Esophagus muscularis mucosa (tissue), 4 donors: ENCODE measurements at regions not wholly inside any gene's neighbourhood (a gene's known extent, or its start where the extent isn't known, plus 50 kb on each side); places are given as distances from the start of the nearest gene placed in this dataset.

ENCODE experiments used
- DNase-seq: peaks from one replicate; pipeline ENCODE4 v3.0.0-alpha.2; 2017; ENCODE audit errors: extremely low spot score
- H3K27ac ChIP-seq, 4 donors: fragments of 200-600 bp; sonication (generic); replicated peaks in 1 of 4; 1 replicate in 3 of 4; 2 replicates in 1 of 4; pipeline ENCODE4 v1.5.1; 2016 to 2019; ENCODE audit warnings: mild to moderate bottlenecking in 1 of 4
- H3K27me3 ChIP-seq, 4 donors: fragments of 200-600 bp; sonication (generic); one replicate each; pipeline versions ENCODE4 v1.5.1 to v1.6.0; 2016 to 2019
- H3K36me3 ChIP-seq, 4 donors: fragments of 200-600 bp; sonication (generic); one replicate each; pipeline ENCODE4 v1.5.1; 2016 to 2019
- H3K4me1 ChIP-seq, 4 donors: fragments of 200-600 bp; sonication (generic); one replicate each; pipeline ENCODE4 v1.5.1; 2016 to 2019
- H3K4me3 ChIP-seq, 4 donors: fragments of 200-600 bp; sonication (generic); 1 replicate in 2 of 4; 2 replicates in 2 of 4; pipeline ENCODE4 v1.5.1; 2016 to 2019; ENCODE audit warnings: mild to moderate bottlenecking in 4 of 4, moderate library complexity in 1 of 4
- H3K9me3 ChIP-seq, 4 donors: fragments of 200-600 bp; sonication (generic); 1 replicate in 3 of 4; 2 replicates in 1 of 4; pipeline ENCODE4 v1.5.1; 2016 to 2019
- CTCF ChIP-seq, 3 experiments: fragments of 200-600 bp in 2 of 3; fragments of 450-650 bp in 1 of 3; sonication (generic) in 2 of 3; IDR thresholded peaks; one replicate each; pipeline ENCODE4 v1.5.1; 2017 to 2019; ENCODE audit warnings: antibody characterized with exemption in 3 of 3, mild to moderate bottlenecking in 2 of 3, moderate library complexity in 1 of 3
- EP300 ChIP-seq: sonication (generic); formaldehyde crosslinking; IDR thresholded peaks from one replicate; pipeline ENCODE4 v1.6.1; 2017; ENCODE audit warnings: antibody characterized with exemption
- POLR2A ChIP-seq: fragments of 450-650 bp; IDR thresholded peaks from one replicate; pipeline ENCODE4 v1.6.1; 2017; ENCODE audit warnings: antibody characterized with exemption, moderate library complexity, mild to moderate bottlenecking, low read depth
- POLR2AphosphoS5 ChIP-seq, 2 donors: sonication (generic); formaldehyde crosslinking; IDR thresholded peaks; one replicate each; pipeline ENCODE4 v1.6.1; 2017; ENCODE audit warnings: antibody characterized with exemption in 2 of 2
- WGBS: methylation state at CpG from one replicate; pipeline ENCODE4 v1.1.5; 2018; 5-methylcytosine and 5-hydroxymethylcytosine counted together
- intact Hi-C: fragments of 100-400 bp; cut with DNase I; formaldehyde crosslinking; loops from one replicate; pipeline ENCODE4 v1.15.1; 2023

GRCh38 chr6:71119560-71119959 lies 162.7 kb upstream of the B3GAT2 start:
- Histone ChIP-seq H3K36me3 (no peaks in the 10 kb centered on the region), H3K4me1 (no peaks in the 10 kb centered on the region), H3K27ac (no peak overlapping the region), H3K9me3 (peaks cover 0 to 24% (median 10%) of the 10 kb centered on the region in 4 donors), H3K27me3 (no peaks in the 10 kb centered on the region), H3K4me3 (no peak overlapping the region)
- 64% methylated on average over 1 of the region's 1 CpG for WGBS
- TF ChIP-seq POLR2A = no peak
- TF ChIP-seq POLR2AphosphoS5 (IDR thresholded peaks at IDR 0.05) = no peak
- TF ChIP-seq EP300 = no peak
- no peak for TF ChIP-seq CTCF (IDR thresholded peaks at IDR 0.05)
- no peak for DNase-seq
- intact Hi-C loops = no loop called here

- Histone ChIP-seq H3K9me3 (peaks cover 0 to 24% (median 12%) of the 10 kb centered on the region in 4 donors), H3K4me3 (no peak overlapping the region), H3K27me3 (no peaks in the 10 kb centered on the region), H3K36me3 (no peaks in the 10 kb centered on the region), H3K4me1 (no peaks in the 10 kb centered on the region), H3K27ac (no peak overlapping the region)
- intact Hi-C loops = no loop called here
- DNase-seq = no peak
- WGBS = 77% methylated on average over 1 of the region's 1 CpG
- TF ChIP-seq POLR2AphosphoS5 (IDR thresholded peaks at IDR 0.05) (no peak), POLR2A (no peak), EP300 (no peak), CTCF (IDR thresholded peaks at IDR 0.05) (no peak)
Observed at GRCh38 chr6:71123051-71123450, 165.6 kb upstream of the OGFRL1 start.

GRCh38 chr6:71124340-71124739 lies 164.3 kb upstream of the OGFRL1 start:
- no peak for DNase-seq
- Histone ChIP-seq H3K27me3 (no peaks in the 10 kb centered on the region), H3K4me1 (no peaks in the 10 kb centered on the region), H3K4me3 (no peak overlapping the region), H3K27ac (no peak overlapping the region), H3K9me3 (peaks cover 0 to 18% (median 8%) of the 10 kb centered on the region in 4 donors), H3K36me3 (no peaks in the 10 kb centered on the region)
- no peak for TF ChIP-seq CTCF (IDR thresholded peaks at IDR 0.05)
- TF ChIP-seq EP300 = no peak
- TF ChIP-seq POLR2A = no peak
- no peak for TF ChIP-seq POLR2AphosphoS5 (IDR thresholded peaks at IDR 0.05)
- WGBS = 74% methylated on average over 3 of the region's 3 CpGs
- intact Hi-C loops = no loop called here

- DNase-seq = no peak
- TF ChIP-seq EP300 = no peak
- TF ChIP-seq POLR2A = no peak
- no peak for TF ChIP-seq POLR2AphosphoS5 (IDR thresholded peaks at IDR 0.05)
- no peak for TF ChIP-seq CTCF (IDR thresholded peaks at IDR 0.05)
- H3K4me3 ChIP-seq = no peak overlapping the region
- intact Hi-C loops = no loop called here
- H3K36me3 ChIP-seq = no peaks in the 10 kb centered on the region
- H3K4me1 ChIP-seq = no peaks in the 10 kb centered on the region
- no peak overlapping the region for H3K27ac ChIP-seq
- no peaks in the 10 kb centered on the region for H3K27me3 ChIP-seq
- H3K9me3 ChIP-seq = peaks cover 0 to 11% (median 3%) of the 10 kb centered on the region in 4 donors
Observed at GRCh38 chr6:71125216-71125615, 163.4 kb upstream of the OGFRL1 start.

GRCh38 chr6:71126506-71126905 lies 162.1 kb upstream of the OGFRL1 start:
- Histone ChIP-seq H3K36me3 (no peaks in the 10 kb centered on the region), H3K9me3 (peaks cover 0 to 5% (median 2%) of the 10 kb centered on the region in 4 donors), H3K27me3 (no peaks in the 10 kb centered on the region), H3K4me3 (no peak overlapping the region), H3K27ac (no peak overlapping the region), H3K4me1 (no peaks in the 10 kb centered on the region)
- TF ChIP-seq POLR2AphosphoS5 (IDR thresholded peaks at IDR 0.05) = no peak
- TF ChIP-seq EP300 = no peak
- no peak for TF ChIP-seq POLR2A
- TF ChIP-seq CTCF (IDR thresholded peaks at IDR 0.05) = no peak
- 77% methylated on average over 1 of the region's 1 CpG for WGBS
- no peak for DNase-seq
- intact Hi-C loops = no loop called here
